ENCODE measurements at regions not wholly inside any gene's neighbourhood (a gene's known extent, or its start where the extent isn't known, plus 50 kb on each side); places are given as distances from the start of the nearest gene placed in this dataset.

DNA sequence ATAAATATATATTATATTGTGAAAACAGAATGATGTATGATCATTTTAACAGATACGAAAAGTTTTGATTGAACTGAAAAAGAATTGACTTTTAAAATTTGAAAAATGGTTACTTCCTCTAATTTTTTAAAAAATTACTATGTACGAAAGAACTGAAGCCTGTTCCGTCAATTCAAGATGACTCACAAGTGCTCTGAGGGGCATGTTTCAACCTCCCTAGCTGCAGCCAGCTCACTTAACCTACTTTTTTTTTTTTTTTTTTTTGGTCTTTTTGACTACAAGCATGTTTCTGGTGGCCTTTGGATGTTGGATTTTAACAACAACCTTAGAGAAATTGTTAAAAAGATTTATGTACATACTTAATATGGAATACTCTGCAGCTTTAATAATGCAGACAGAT is 1139.3 kb downstream of the DIAPH3 start:
- no peaks in the 10 kb centered on the region for H3K4me1 ChIP-seq (ENCODE audit: insufficient read depth, low read length, poor library complexity, severe bottlenecking)
- no peaks in the 10 kb centered on the region for H3K36me3 ChIP-seq (ENCODE audit: insufficient read depth, low read length)
- no peak overlapping the region for H3K4me3 ChIP-seq (ENCODE audit: low read length, poor library complexity, severe bottlenecking)
- H3F3A ChIP-seq (ENCODE audit: low read depth): no peaks in the 10 kb centered on the region
- H3K27me3 ChIP-seq (ENCODE audit: insufficient read depth, low read length, poor library complexity, severe bottlenecking): no peaks in the 10 kb centered on the region
- no peak overlapping the region for H3K9ac ChIP-seq (ENCODE audit: low read depth, low read length, poor library complexity, severe bottlenecking)
- no peaks in the 10 kb centered on the region for H4K20me1 ChIP-seq (ENCODE audit: insufficient read depth, low read length, poor library complexity, severe bottlenecking)
- no peaks in the 10 kb centered on the region for H3K79me2 ChIP-seq (ENCODE audit: insufficient read depth, low read length)
- no peak overlapping the region for H3K4me2 ChIP-seq (ENCODE audit: low read depth, low read length, poor library complexity, severe bottlenecking)
- TF ChIP-seq EZH2phosphoT487 (IDR thresholded peaks at IDR 0.05; ENCODE audit: borderline replicate concordance): no peak
- TF ChIP-seq, protein P1, sequence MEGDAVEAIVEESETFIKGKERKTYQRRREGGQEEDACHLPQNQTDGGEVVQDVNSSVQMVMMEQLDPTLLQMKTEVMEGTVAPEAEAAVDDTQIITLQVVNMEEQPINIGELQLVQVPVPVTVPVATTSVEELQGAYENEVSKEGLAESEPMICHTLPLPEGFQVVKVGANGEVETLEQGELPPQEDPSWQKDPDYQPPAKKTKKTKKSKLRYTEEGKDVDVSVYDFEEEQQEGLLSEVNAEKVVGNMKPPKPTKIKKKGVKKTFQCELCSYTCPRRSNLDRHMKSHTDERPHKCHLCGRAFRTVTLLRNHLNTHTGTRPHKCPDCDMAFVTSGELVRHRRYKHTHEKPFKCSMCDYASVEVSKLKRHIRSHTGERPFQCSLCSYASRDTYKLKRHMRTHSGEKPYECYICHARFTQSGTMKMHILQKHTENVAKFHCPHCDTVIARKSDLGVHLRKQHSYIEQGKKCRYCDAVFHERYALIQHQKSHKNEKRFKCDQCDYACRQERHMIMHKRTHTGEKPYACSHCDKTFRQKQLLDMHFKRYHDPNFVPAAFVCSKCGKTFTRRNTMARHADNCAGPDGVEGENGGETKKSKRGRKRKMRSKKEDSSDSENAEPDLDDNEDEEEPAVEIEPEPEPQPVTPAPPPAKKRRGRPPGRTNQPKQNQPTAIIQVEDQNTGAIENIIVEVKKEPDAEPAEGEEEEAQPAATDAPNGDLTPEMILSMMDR (conservative IDR thresholded peaks at IDR 0.05; ENCODE audit: low read length): no peak
- H3K9me3 ChIP-seq (ENCODE audit: insufficient read depth, low read depth, low read length): no peaks in the 10 kb centered on the region
- H2AFZ ChIP-seq (ENCODE audit: low read length): no peak overlapping the region
- H3K9me2 ChIP-seq (replicated peaks; ENCODE audit: low read depth, low read length): no peaks in the 10 kb centered on the region

DNA sequence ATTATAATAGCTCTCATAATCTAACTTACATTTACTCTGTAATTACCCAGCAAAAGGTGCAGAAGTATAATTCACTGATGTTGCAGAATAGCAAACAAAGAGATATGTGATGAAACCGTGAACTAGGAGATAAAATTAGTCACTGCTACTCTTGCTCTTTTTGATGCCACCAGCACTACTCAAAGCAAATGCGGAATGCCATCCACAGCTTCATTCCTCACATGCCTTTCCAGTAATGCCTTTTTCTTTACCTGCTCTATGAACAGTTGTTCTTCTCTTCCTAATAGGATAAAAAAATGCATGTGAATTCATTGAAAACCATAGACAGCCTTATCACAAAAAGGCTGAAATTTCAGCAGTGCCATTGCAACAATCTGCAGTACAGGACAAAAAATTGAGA is 1129.5 kb downstream of the DIAPH3 start:
- H3K4me2 ChIP-seq (ENCODE audit: low read depth, low read length, poor library complexity, severe bottlenecking): no peak overlapping the region

DNA sequence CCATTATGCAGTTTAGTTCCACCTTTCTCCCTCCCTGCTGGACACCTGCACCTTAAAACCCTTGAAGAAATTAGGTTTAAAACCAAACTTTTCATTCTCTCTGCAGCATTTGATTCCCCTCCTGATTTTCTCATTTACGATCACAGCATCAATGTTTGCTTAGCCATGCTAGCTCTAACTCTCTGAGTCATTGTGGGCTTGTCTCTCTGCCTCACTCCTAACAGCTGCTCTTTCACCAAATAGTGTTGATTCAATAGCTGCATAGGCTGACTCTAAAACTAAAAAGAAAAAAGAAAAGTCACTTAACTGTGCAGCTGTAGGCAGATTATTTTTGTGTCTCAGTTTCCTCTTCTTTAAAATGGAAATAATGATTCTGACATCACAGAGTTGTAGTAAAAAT is 1124.9 kb downstream of the DIAPH3 start:
- Histone ChIP-seq H3K36me3 (ENCODE audit: insufficient read depth, low read length) (no peaks in the 10 kb centered on the region), H3K9me3 (ENCODE audit: insufficient read depth, low read depth, low read length) (no peaks in the 10 kb centered on the region), H3K79me2 (ENCODE audit: insufficient read depth, low read length) (no peaks in the 10 kb centered on the region), H3K9ac (ENCODE audit: low read depth, low read length, poor library complexity, severe bottlenecking) (no peak overlapping the region), H2AFZ (ENCODE audit: low read length) (no peak overlapping the region), H3K27me3 (ENCODE audit: insufficient read depth, low read length, poor library complexity, severe bottlenecking) (no peaks in the 10 kb centered on the region), H3K4me2 (ENCODE audit: low read depth, low read length, poor library complexity, severe bottlenecking) (no peak overlapping the region), H3K9me2 (replicated peaks; ENCODE audit: low read depth, low read length) (no peaks in the 10 kb centered on the region), H3K4me1 (ENCODE audit: insufficient read depth, low read length, poor library complexity, severe bottlenecking) (no peaks in the 10 kb centered on the region), H3F3A (ENCODE audit: low read depth) (no peaks in the 10 kb centered on the region), H4K20me1 (ENCODE audit: insufficient read depth, low read length, poor library complexity, severe bottlenecking) (no peaks in the 10 kb centered on the region), H3K4me3 (ENCODE audit: low read length, poor library complexity, severe bottlenecking) (no peak overlapping the region)
- no peak for TF ChIP-seq EZH2phosphoT487 (IDR thresholded peaks at IDR 0.05; ENCODE audit: borderline replicate concordance)
- TF ChIP-seq, protein P1 (conservative IDR thresholded peaks at IDR 0.05; ENCODE audit: low read length): no peak

More for the DNA sequence above, 1129.5 kb downstream of the DIAPH3 start:
- Histone ChIP-seq H3K9me3 (ENCODE audit: insufficient read depth, low read depth, low read length) (no peaks in the 10 kb centered on the region), H3K9ac (ENCODE audit: low read depth, low read length, poor library complexity, severe bottlenecking) (no peak overlapping the region), H3K79me2 (ENCODE audit: insufficient read depth, low read length) (no peaks in the 10 kb centered on the region), H3K27me3 (ENCODE audit: insufficient read depth, low read length, poor library complexity, severe bottlenecking) (no peaks in the 10 kb centered on the region), H3K4me1 (ENCODE audit: insufficient read depth, low read length, poor library complexity, severe bottlenecking) (peaks cover 3% of the 10 kb centered on the region), H2AFZ (ENCODE audit: low read length) (no peak overlapping the region), H3F3A (ENCODE audit: low read depth) (no peaks in the 10 kb centered on the region), H4K20me1 (ENCODE audit: insufficient read depth, low read length, poor library complexity, severe bottlenecking) (no peaks in the 10 kb centered on the region), H3K36me3 (ENCODE audit: insufficient read depth, low read length) (no peaks in the 10 kb centered on the region), H3K9me2 (replicated peaks; ENCODE audit: low read depth, low read length) (no peaks in the 10 kb centered on the region), H3K4me3 (ENCODE audit: low read length, poor library complexity, severe bottlenecking) (no peak overlapping the region)
- TF ChIP-seq, protein P1 (conservative IDR thresholded peaks at IDR 0.05; ENCODE audit: low read length): no peak
- TF ChIP-seq EZH2phosphoT487 (IDR thresholded peaks at IDR 0.05; ENCODE audit: borderline replicate concordance): no peak
